ENCODE measurements at regions not wholly inside any gene's neighbourhood (a gene's known extent, or its start where the extent isn't known, plus 50 kb on each side); places are given as distances from the start of the nearest gene placed in this dataset.
"Not testable (repeated sequence)": the region's sequence is repeated elsewhere in the genome, so short reads cannot be mapped to it uniquely, and the experiment has no call there.

DNA sequence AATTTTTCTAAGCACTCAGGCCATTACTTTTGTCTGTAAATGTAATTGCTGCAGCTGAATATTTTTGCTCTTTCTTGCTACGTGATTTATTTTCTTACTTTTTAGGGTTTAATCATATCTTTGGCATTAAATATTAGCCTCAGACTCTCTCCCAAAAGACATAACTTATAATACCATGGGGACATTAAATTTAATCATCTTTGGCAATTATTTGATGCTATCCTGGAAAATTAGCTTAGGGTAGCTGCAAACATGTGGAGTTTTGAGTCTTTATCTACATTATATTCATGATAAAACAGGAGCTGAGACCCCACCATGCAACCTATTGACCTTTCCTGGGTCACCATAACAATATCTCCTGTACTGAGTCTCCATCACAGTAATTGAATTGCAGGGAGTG lies 59.1 kb upstream of the EDAR start:
- no peak overlapping the region for H3K4me3 ChIP-seq
- no peaks in the 10 kb centered on the region for H3K79me2 ChIP-seq (ENCODE audit: insufficient read depth)
- H3K9me3 ChIP-seq (ENCODE audit: low read depth) = no peaks in the 10 kb centered on the region
- no peaks in the 10 kb centered on the region for H3K9me2 ChIP-seq (ENCODE audit: insufficient read depth)
- H3K36me3 ChIP-seq (ENCODE audit: low read depth) = no peaks in the 10 kb centered on the region
- in situ Hi-C loops (cut with MboI) = no loop called here
- no peak overlapping the region for H3K9ac ChIP-seq
- H3K4me2 ChIP-seq (ENCODE audit: unreplicated experiment) = no peak overlapping the region
- no peak overlapping the region for H2AFZ ChIP-seq
- H3K27me3 ChIP-seq (replicated peaks; ENCODE audit: insufficient read depth) = peaks cover 55% of the 10 kb centered on the region
- H3K4me1 ChIP-seq (ENCODE audit: insufficient read depth) = no peaks in the 10 kb centered on the region
- no peak for DNase-seq
- no peak overlapping the region for H3K27ac ChIP-seq
- WGBS, 2 experiments (ENCODE audit: low coverage in 1 of 2, low lambda C conversion rate in 2 of 2, missing lambda C conversion rate in 2 of 2) = 34 to 48% methylated on average over 1 of the region's 1 CpG
- no peaks in the 10 kb centered on the region for H3F3A ChIP-seq (ENCODE audit: insufficient read depth)
- H4K20me1 ChIP-seq (ENCODE audit: insufficient read depth) = no peaks in the 10 kb centered on the region
- TF ChIP-seq EZH2 (IDR thresholded peaks at IDR 0.05; ENCODE audit: insufficient read depth, poor library complexity, severe bottlenecking) = no peak

- peaks cover 55% of the 10 kb centered on the region for H3K27me3 ChIP-seq (replicated peaks; ENCODE audit: insufficient read depth)
- H4K20me1 ChIP-seq (ENCODE audit: insufficient read depth); H3K9ac ChIP-seq; H3K79me2 ChIP-seq (ENCODE audit: insufficient read depth); H3K27ac ChIP-seq; DNase-seq; H3K9me3 ChIP-seq (ENCODE audit: low read depth); H2AFZ ChIP-seq; H3F3A ChIP-seq (ENCODE audit: insufficient read depth); H3K4me1 ChIP-seq (ENCODE audit: insufficient read depth); H3K4me2 ChIP-seq (ENCODE audit: unreplicated experiment); H3K36me3 ChIP-seq (ENCODE audit: low read depth); H3K4me3 ChIP-seq; in situ Hi-C loops (cut with MboI); H3K9me2 ChIP-seq (ENCODE audit: insufficient read depth): not testable (repeated sequence)
- 84 to 86% methylated on average over 5 of the region's 5 CpGs for WGBS, 2 experiments (ENCODE audit: low coverage in 1 of 2, low lambda C conversion rate in 2 of 2, missing lambda C conversion rate in 2 of 2)
Observed at GRCh38 chr2:109047569-109047968, 58.5 kb upstream of the EDAR start.

- H3K9ac ChIP-seq = no peak overlapping the region
- H3K79me2 ChIP-seq (ENCODE audit: insufficient read depth) = no peaks in the 10 kb centered on the region
- no peaks in the 10 kb centered on the region for H3K9me2 ChIP-seq (ENCODE audit: insufficient read depth)
- no peaks in the 10 kb centered on the region for H3K9me3 ChIP-seq (ENCODE audit: low read depth)
- no peak overlapping the region for H3K4me3 ChIP-seq
- H2AFZ ChIP-seq = no peak overlapping the region
- no peak overlapping the region for H3K27ac ChIP-seq
- no peaks in the 10 kb centered on the region for H3K4me1 ChIP-seq (ENCODE audit: insufficient read depth)
- in situ Hi-C loops (cut with MboI) = no loop called here
- H3F3A ChIP-seq (ENCODE audit: insufficient read depth) = no peaks in the 10 kb centered on the region
- 59% methylated on average over 4 of the region's 4 CpGs for WGBS, 2 experiments (ENCODE audit: low coverage in 1 of 2, low lambda C conversion rate in 2 of 2, missing lambda C conversion rate in 2 of 2)
- TF ChIP-seq EZH2phosphoT487 (IDR thresholded peaks at IDR 0.05; ENCODE audit: insufficient read depth, low read depth) = no peak
- no peak for TF ChIP-seq EZH2 (IDR thresholded peaks at IDR 0.05; ENCODE audit: insufficient read depth, poor library complexity, severe bottlenecking)
- H3K36me3 ChIP-seq (ENCODE audit: low read depth) = no peaks in the 10 kb centered on the region
- DNase-seq = no peak
- H3K27me3 ChIP-seq (replicated peaks; ENCODE audit: insufficient read depth) = peaks cover 55% of the 10 kb centered on the region
- H4K20me1 ChIP-seq (ENCODE audit: insufficient read depth) = no peaks in the 10 kb centered on the region
- H3K4me2 ChIP-seq (ENCODE audit: unreplicated experiment) = no peak overlapping the region
Observed at GRCh38 chr2:109046925-109047508, 58.0 kb upstream of the EDAR start.

DNA sequence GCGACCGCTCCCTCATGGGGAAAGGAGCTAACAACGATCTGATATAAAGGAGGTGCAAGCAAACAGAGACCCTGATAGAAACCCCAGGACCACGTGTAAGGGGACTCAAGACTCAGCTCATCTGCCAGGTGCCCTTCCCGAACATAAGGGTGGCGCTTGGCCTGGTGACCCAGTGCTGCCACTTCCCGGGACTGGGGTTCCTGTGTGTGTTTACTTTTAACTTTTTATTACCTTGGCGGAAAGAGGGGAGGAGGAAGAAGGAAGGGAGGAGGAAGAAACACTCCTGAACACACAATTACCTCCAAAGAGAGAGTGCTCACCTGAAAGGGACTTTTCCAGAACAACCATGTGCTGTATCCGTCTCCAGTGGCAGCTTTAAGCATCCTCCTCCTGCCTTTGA lies 56.5 kb upstream of the EDAR start:
- H3K79me2 ChIP-seq (ENCODE audit: insufficient read depth) = no peaks in the 10 kb centered on the region
- WGBS, 2 experiments (ENCODE audit: low coverage in 1 of 2, low lambda C conversion rate in 2 of 2, missing lambda C conversion rate in 2 of 2) = 57 to 63% methylated on average over 9 of the region's 9 CpGs

DNA sequence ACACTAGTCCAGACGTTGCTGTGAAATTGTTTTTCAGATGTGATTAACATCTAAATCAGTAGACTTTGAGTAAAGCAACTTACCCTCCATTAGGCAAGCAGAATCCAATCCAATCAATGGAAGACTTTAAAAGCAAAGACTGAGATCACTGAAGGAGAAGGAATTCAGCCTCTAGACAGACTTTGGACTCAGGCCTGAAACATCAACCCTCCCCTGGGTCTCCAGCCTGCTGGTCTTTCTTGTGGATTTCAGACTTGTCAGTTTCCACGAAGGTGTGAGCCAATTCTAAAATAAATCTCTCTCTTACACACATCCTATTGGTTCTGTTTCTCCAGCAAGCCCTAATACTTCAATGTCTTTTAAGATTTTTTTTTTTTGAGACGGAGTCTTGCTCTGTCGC lies 50.0 kb upstream of the EDAR start:
- Histone ChIP-seq H3K9me3 (ENCODE audit: low read depth) (no peaks in the 10 kb centered on the region), H3K27me3 (replicated peaks; ENCODE audit: insufficient read depth) (peaks cover 63% of the 10 kb centered on the region), H3K4me3 (no peak overlapping the region), H3F3A (ENCODE audit: insufficient read depth) (no peaks in the 10 kb centered on the region), H3K79me2 (ENCODE audit: insufficient read depth) (no peaks in the 10 kb centered on the region), H3K4me1 (ENCODE audit: insufficient read depth) (no peaks in the 10 kb centered on the region), H3K4me2 (ENCODE audit: unreplicated experiment) (no peak overlapping the region), H3K27ac (no peak overlapping the region), H3K9me2 (ENCODE audit: insufficient read depth) (no peaks in the 10 kb centered on the region), H4K20me1 (ENCODE audit: insufficient read depth) (no peaks in the 10 kb centered on the region), H3K36me3 (ENCODE audit: low read depth) (no peaks in the 10 kb centered on the region), H2AFZ (no peak overlapping the region), H3K9ac (no peak overlapping the region)
- WGBS, 2 experiments (ENCODE audit: low coverage in 1 of 2, low lambda C conversion rate in 2 of 2, missing lambda C conversion rate in 2 of 2) = 61 to 69% methylated on average over 4 of the region's 4 CpGs
- no peak for DNase-seq
- TF ChIP-seq EZH2phosphoT487 (IDR thresholded peaks at IDR 0.05; ENCODE audit: insufficient read depth, low read depth) = no peak
- TF ChIP-seq EZH2 (IDR thresholded peaks at IDR 0.05; ENCODE audit: insufficient read depth, poor library complexity, severe bottlenecking) = no peak
- in situ Hi-C loops (cut with MboI) = no loop called here

More for the DNA sequence above, 56.5 kb upstream of the EDAR start:
- Histone ChIP-seq H3K9ac (no peak overlapping the region), H3K4me2 (ENCODE audit: unreplicated experiment) (no peak overlapping the region), H3F3A (ENCODE audit: insufficient read depth) (no peaks in the 10 kb centered on the region), H3K36me3 (ENCODE audit: low read depth) (no peaks in the 10 kb centered on the region), H3K9me2 (ENCODE audit: insufficient read depth) (no peaks in the 10 kb centered on the region), H4K20me1 (ENCODE audit: insufficient read depth) (no peaks in the 10 kb centered on the region), H3K4me3 (no peak overlapping the region), H2AFZ (no peak overlapping the region), H3K9me3 (ENCODE audit: low read depth) (no peaks in the 10 kb centered on the region), H3K27ac (no peak overlapping the region), H3K4me1 (ENCODE audit: insufficient read depth) (no peaks in the 10 kb centered on the region), H3K27me3 (replicated peaks; ENCODE audit: insufficient read depth) (peaks cover 54% of the 10 kb centered on the region)
- TF ChIP-seq EZH2 (IDR thresholded peaks at IDR 0.05; ENCODE audit: insufficient read depth, poor library complexity, severe bottlenecking) = no peak
- no peak for TF ChIP-seq EZH2phosphoT487 (IDR thresholded peaks at IDR 0.05; ENCODE audit: insufficient read depth, low read depth)
- in situ Hi-C loops (cut with MboI) = no loop called here
- DNase-seq = no peak
